Trophoblast cell (in vitro differentiated cells and primary cell): ENCODE measurements at regions not wholly inside any gene's neighbourhood (a gene's known extent, or its start where the extent isn't known, plus 50 kb on each side); places are given as distances from the start of the nearest gene placed in this dataset.

ENCODE experiments used
- DNase-seq, 2 donors: peaks; one replicate each; pipeline ENCODE4 v3.0.0-alpha.2; 2016
- H2AFZ ChIP-seq: 2 replicates; pipeline ENCODE4 v1.6.1; 2013; ENCODE audit warnings: low read length, moderate library complexity, mild to moderate bottlenecking; ENCODE audit not compliant: insufficient read depth, poor library complexity
- H2AK5ac ChIP-seq: 2 replicates; pipeline ENCODE4 v1.6.1; 2013; ENCODE audit warnings: mild to moderate bottlenecking, low read length
- H2BK120ac ChIP-seq: 2 replicates; pipeline ENCODE4 v1.6.1; 2013; ENCODE audit warnings: low read length, mild to moderate bottlenecking, moderate library complexity; ENCODE audit not compliant: insufficient read depth, poor library complexity
- H2BK12ac ChIP-seq: 2 replicates; pipeline ENCODE4 v1.6.1; 2013; ENCODE audit warnings: mild to moderate bottlenecking, low read length, moderate library complexity
- H2BK5ac ChIP-seq: 2 replicates; pipeline ENCODE4 v1.6.1; 2013; ENCODE audit warnings: low read length, low read depth, moderate library complexity, mild to moderate bottlenecking; ENCODE audit not compliant: poor library complexity
- H3K14ac ChIP-seq: 2 replicates; pipeline ENCODE4 v1.6.1; 2013; ENCODE audit warnings: mild to moderate bottlenecking, low read length
- H3K18ac ChIP-seq: 2 replicates; pipeline ENCODE4 v1.6.1; 2013; ENCODE audit warnings: mild to moderate bottlenecking, low read length
- H3K23ac ChIP-seq: 2 replicates; pipeline ENCODE4 v1.6.1; 2013; ENCODE audit warnings: low read length
- H3K27ac ChIP-seq: 2 replicates; pipeline ENCODE4 v1.5.1; 2013; ENCODE audit warnings: low read depth, mild to moderate bottlenecking, inconsistent platforms, low read length, moderate library complexity
- H3K27me3 ChIP-seq: 2 replicates; pipeline ENCODE4 v1.6.1; 2013; ENCODE audit warnings: inconsistent platforms, mild to moderate bottlenecking, low read length, moderate library complexity; ENCODE audit not compliant: insufficient read depth
- H3K36me3 ChIP-seq, 2 experiments: 1 replicate in 1 of 2; 2 replicates in 1 of 2; pipeline ENCODE4 v1.6.1; 2013; ENCODE audit warnings: low read length in 2 of 2, mild to moderate bottlenecking in 2 of 2, moderate library complexity in 1 of 2; ENCODE audit not compliant: insufficient read depth in 2 of 2, control insufficient read depth in 1 of 2
- H3K4ac ChIP-seq: 2 replicates; pipeline ENCODE4 v1.6.1; 2013; ENCODE audit warnings: low read depth, mild to moderate bottlenecking, low read length, moderate library complexity
- H3K4me1 ChIP-seq, 2 experiments: 1 replicate in 1 of 2; 2 replicates in 1 of 2; pipeline ENCODE4 v1.6.1; 2013; ENCODE audit warnings: low read length in 2 of 2, mild to moderate bottlenecking in 2 of 2, moderate library complexity in 1 of 2; ENCODE audit not compliant: insufficient read depth in 2 of 2, control insufficient read depth in 1 of 2
- H3K4me2 ChIP-seq: 2 replicates; pipeline ENCODE4 v1.6.1; 2013; ENCODE audit warnings: inconsistent platforms, mild to moderate bottlenecking, low read length, moderate library complexity
- H3K4me3 ChIP-seq: 2 replicates; pipeline ENCODE4 v1.5.1; 2013; ENCODE audit warnings: mild to moderate bottlenecking, low read depth, low read length, inconsistent platforms
- H3K79me1 ChIP-seq: one replicate; pipeline ENCODE4 v1.6.1; 2013; ENCODE audit warnings: low read length
- H3K79me2 ChIP-seq: 2 replicates; pipeline ENCODE4 v1.6.1; 2013; ENCODE audit warnings: low read length, mild to moderate bottlenecking; ENCODE audit not compliant: control insufficient read depth, insufficient read depth, poor library complexity
- H3K9ac ChIP-seq: 2 replicates; pipeline ENCODE4 v1.6.1; 2013; ENCODE audit warnings: mild to moderate bottlenecking, low read length
- H3K9me3 ChIP-seq: 2 replicates; pipeline ENCODE4 v1.6.1; 2013; ENCODE audit warnings: low read depth, mild to moderate bottlenecking, control low read depth, inconsistent platforms, low read length; ENCODE audit not compliant: insufficient read depth
- H4K12ac ChIP-seq: 2 replicates; pipeline ENCODE4 v1.6.1; 2013; ENCODE audit warnings: low read depth, mild to moderate bottlenecking, low read length, moderate library complexity
- H4K8ac ChIP-seq: 2 replicates; pipeline ENCODE4 v1.6.1; 2013; ENCODE audit warnings: low read depth, mild to moderate bottlenecking, low read length, moderate library complexity
- H4K91ac ChIP-seq: one replicate; pipeline ENCODE4 v1.6.1; 2013; ENCODE audit warnings: low read depth, mild to moderate bottlenecking, low read length, moderate library complexity
- WGBS: extraction: QIAGEN DNeasy Blood & Tissue Kit; methylation state at CpG from one replicate; pipeline ENCODE4 v1.1.7; 2013; ENCODE audit warnings: missing lambda C conversion rate; ENCODE audit not compliant: insufficient read length, insufficient coverage; ENCODE audit errors: extremely low coverage; 5-methylcytosine and 5-hydroxymethylcytosine counted together

- Histone ChIP-seq H3K23ac (no peak overlapping the region), H4K8ac (no peak overlapping the region), H3K4ac (no peak overlapping the region), H3K27me3 (no peaks in the 10 kb centered on the region), H3K79me2 (no peaks in the 10 kb centered on the region), H3K18ac (no peak overlapping the region), H2AFZ (no peak overlapping the region), H4K91ac (no peak overlapping the region), H3K4me1 (peaks cover 2 to 5% of the 10 kb centered on the region in 2 experiments), H3K36me3 (no peaks in the 10 kb centered on the region), H2BK12ac (no peak overlapping the region), H2BK5ac (no peak overlapping the region), H3K4me2 (no peak overlapping the region), H4K12ac (no peak overlapping the region), H3K9ac (no peak overlapping the region), H3K14ac (no peak overlapping the region), H3K27ac (no peak overlapping the region), H2BK120ac (no peak overlapping the region), H3K9me3 (no peaks in the 10 kb centered on the region), H3K79me1 (peaks cover 2% of the 10 kb centered on the region), H2AK5ac (no peak overlapping the region), H3K4me3 (no peak overlapping the region)
- no peak for DNase-seq
- no CpG with 5 or more reads among the region's 2 CpGs for WGBS
Observed at GRCh38 chr11:103662880-103663279, 373.6 kb upstream of the DDI1 start.

GRCh38 chr11:103668859-103669258 lies 367.6 kb upstream of the DDI1 start:
- no peak overlapping the region for H3K18ac ChIP-seq
- H4K91ac ChIP-seq: no peak overlapping the region
- no peak overlapping the region for H3K4me2 ChIP-seq
- no peak overlapping the region for H3K9ac ChIP-seq
- no peak overlapping the region for H2AFZ ChIP-seq
- H4K12ac ChIP-seq: no peak overlapping the region
- no peak overlapping the region for H3K27ac ChIP-seq
- H3K9me3 ChIP-seq: no peaks in the 10 kb centered on the region
- H2BK5ac ChIP-seq: no peak overlapping the region
- H2BK120ac ChIP-seq: no peak overlapping the region
- H3K27me3 ChIP-seq: no peaks in the 10 kb centered on the region
- peaks cover 2% of the 10 kb centered on the region in 2 experiments for H3K4me1 ChIP-seq
- H2BK12ac ChIP-seq: no peak overlapping the region
- H3K23ac ChIP-seq: no peak overlapping the region
- no peak overlapping the region for H4K8ac ChIP-seq
- H2AK5ac ChIP-seq: no peak overlapping the region
- no peaks in the 10 kb centered on the region for H3K79me2 ChIP-seq
- WGBS: no CpG with 5 or more reads among the region's 2 CpGs
- no peak overlapping the region for H3K14ac ChIP-seq
- no peak overlapping the region for H3K4ac ChIP-seq
- H3K4me3 ChIP-seq: no peak overlapping the region
- peaks cover 2% of the 10 kb centered on the region for H3K79me1 ChIP-seq
- no peaks in the 10 kb centered on the region for H3K36me3 ChIP-seq
- DNase-seq: no peak

- Histone ChIP-seq H3K9ac (no peak overlapping the region), H2AK5ac (no peak overlapping the region), H3K23ac (no peak overlapping the region), H3K36me3 (no peaks in the 10 kb centered on the region), H4K91ac (no peak overlapping the region), H3K4me1 (peaks cover 0 to under 1% of the 10 kb centered on the region in 2 experiments), H3K79me2 (no peaks in the 10 kb centered on the region), H3K79me1 (no peaks in the 10 kb centered on the region), H4K8ac (no peak overlapping the region), H3K27ac (no peak overlapping the region), H3K9me3 (no peaks in the 10 kb centered on the region), H2BK5ac (no peak overlapping the region), H3K4ac (no peak overlapping the region), H4K12ac (no peak overlapping the region), H2BK120ac (no peak overlapping the region), H3K4me3 (no peak overlapping the region), H3K18ac (no peak overlapping the region), H3K14ac (no peak overlapping the region), H2BK12ac (no peak overlapping the region), H3K27me3 (no peaks in the 10 kb centered on the region), H3K4me2 (no peak overlapping the region), H2AFZ (no peak overlapping the region)
- no peak for DNase-seq
- WGBS: no CpG with 5 or more reads among the region's 2 CpGs
Observed at GRCh38 chr11:103671143-103671651, 365.2 kb upstream of the DDI1 start.

GRCh38 chr11:103673773-103674172 lies 362.7 kb upstream of the DDI1 start:
- H4K12ac ChIP-seq: no peak overlapping the region
- H3K27ac ChIP-seq: no peak overlapping the region
- H3K79me1 ChIP-seq: no peaks in the 10 kb centered on the region
- no peak overlapping the region for H3K18ac ChIP-seq
- H3K27me3 ChIP-seq: no peaks in the 10 kb centered on the region
- peak in 1 of 2 donors; percentile 37 for DNase-seq
- no peak overlapping the region for H3K14ac ChIP-seq
- H2BK120ac ChIP-seq: no peak overlapping the region
- H3K4me3 ChIP-seq: no peak overlapping the region
- no peak overlapping the region for H3K23ac ChIP-seq
- H2AK5ac ChIP-seq: no peak overlapping the region
- no peaks in the 10 kb centered on the region for H3K9me3 ChIP-seq
- H3K4me2 ChIP-seq: no peak overlapping the region
- no peak overlapping the region for H3K4ac ChIP-seq
- H2BK12ac ChIP-seq: no peak overlapping the region
- no peak overlapping the region for H4K91ac ChIP-seq
- no CpG with 5 or more reads among the region's 2 CpGs for WGBS
- H3K36me3 ChIP-seq: no peaks in the 10 kb centered on the region
- H2BK5ac ChIP-seq: no peak overlapping the region
- H3K9ac ChIP-seq: no peak overlapping the region
- H2AFZ ChIP-seq: no peak overlapping the region
- no peaks in the 10 kb centered on the region for H3K4me1 ChIP-seq
- no peak overlapping the region for H4K8ac ChIP-seq
- H3K79me2 ChIP-seq: no peaks in the 10 kb centered on the region
